ENCODE measurements at regions not wholly inside any gene's neighbourhood (a gene's known extent, or its start where the extent isn't known, plus 50 kb on each side); places are given as distances from the start of the nearest gene placed in this dataset.

DNA sequence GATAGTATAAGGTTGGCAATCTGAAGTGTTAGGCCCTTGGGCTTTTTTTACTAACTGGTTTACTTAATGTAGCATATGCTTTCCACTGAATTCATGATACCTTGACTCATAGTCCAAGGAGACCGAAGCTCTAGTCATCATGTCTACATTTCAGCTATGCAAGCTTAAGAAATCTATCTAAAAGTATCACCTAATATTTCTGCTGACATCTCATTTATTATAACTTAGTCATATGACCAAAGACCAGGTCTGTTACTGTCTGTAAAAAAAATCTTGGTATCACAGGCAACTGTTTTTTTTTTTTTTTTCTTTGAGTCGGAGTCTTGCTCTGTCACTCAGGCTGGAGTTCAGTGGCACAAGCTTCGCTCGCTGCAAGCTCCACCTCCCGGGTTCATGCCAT, 814.0 kb upstream of the NDST4 start:
- no CpG with 5 or more reads among the region's 5 CpGs for WGBS, 2 donors (ENCODE audit: extremely low coverage in 2 of 2, insufficient read length in 2 of 2, insufficient replicate concordance in 1 of 2)

DNA sequence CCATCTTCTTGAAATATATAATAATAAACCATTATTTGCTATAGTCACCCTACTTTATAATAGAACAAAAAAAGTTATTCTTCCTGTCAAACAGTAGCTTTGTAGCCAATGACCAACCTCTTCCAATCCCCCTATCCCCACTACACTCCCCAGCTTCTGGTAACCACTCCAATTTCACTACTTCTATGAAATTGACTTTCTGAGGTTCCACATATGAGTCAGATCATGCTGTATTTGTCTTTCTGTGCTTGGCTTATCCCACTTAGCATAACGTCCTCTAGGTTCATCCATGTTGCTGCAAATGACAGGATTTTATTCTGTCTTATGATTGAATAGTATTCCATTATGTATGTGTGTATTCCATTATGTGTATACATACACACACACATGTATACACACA, 809.7 kb upstream of the NDST4 start:
- H3K9ac ChIP-seq (ENCODE audit: low read depth, low read length, poor library complexity): no peak overlapping the region
- H3K4me2 ChIP-seq (ENCODE audit: insufficient read depth, low read length, poor library complexity, severe bottlenecking): no peak overlapping the region
- no peaks in the 10 kb centered on the region for H3K79me1 ChIP-seq (ENCODE audit: low read depth, low read length)
- H3K4me1 ChIP-seq (ENCODE audit: control insufficient read depth in 2 of 2, insufficient read depth in 1 of 2, low read depth in 1 of 2, low read length in 2 of 2): no peaks in the 10 kb centered on the region
- no peak overlapping the region for H3K14ac ChIP-seq (ENCODE audit: low read length)
- H3K4ac ChIP-seq (ENCODE audit: low read length): no peak overlapping the region
- H2BK5ac ChIP-seq (ENCODE audit: low read length): no peak overlapping the region
- no peak overlapping the region for H2BK12ac ChIP-seq (ENCODE audit: low read length)
- WGBS, 2 donors (ENCODE audit: extremely low coverage in 2 of 2, insufficient read length in 2 of 2, insufficient replicate concordance in 1 of 2): no CpG with 5 or more reads among the region's 1 CpG
- H3K9me3 ChIP-seq (replicated peaks in 1 of 2; ENCODE audit: control insufficient read depth in 2 of 2, insufficient read depth in 1 of 2, low read depth in 1 of 2, low read length in 2 of 2): no peaks in the 10 kb centered on the region
- no peak overlapping the region for H2AK5ac ChIP-seq (ENCODE audit: low read depth, low read length)
- no peak for DNase-seq (ENCODE audit: low spot score)
- no peak overlapping the region for H2BK120ac ChIP-seq (ENCODE audit: low read depth, low read length)
- H3K23ac ChIP-seq (ENCODE audit: low read depth, low read length, poor library complexity): no peak overlapping the region
- no peak overlapping the region for H3K27ac ChIP-seq (replicated peaks; ENCODE audit: low read length)
- no peak overlapping the region for H4K8ac ChIP-seq (ENCODE audit: low read depth, low read length)
- no peak overlapping the region for H2BK15ac ChIP-seq (ENCODE audit: low read length)
- H3K4me3 ChIP-seq (ENCODE audit: low read length in 2 of 2): no peak overlapping the region
- no peaks in the 10 kb centered on the region for H3K27me3 ChIP-seq (ENCODE audit: control insufficient read depth in 3 of 3, insufficient read depth in 3 of 3, low read depth in 1 of 3, low read length in 3 of 3)
- H3K18ac ChIP-seq (ENCODE audit: low read length): no peak overlapping the region
- H2AFZ ChIP-seq (ENCODE audit: low read length): no peak overlapping the region
- no peaks in the 10 kb centered on the region for H3K36me3 ChIP-seq (replicated peaks in 1 of 2; ENCODE audit: control insufficient read depth in 2 of 2, insufficient read depth in 2 of 2, low read length in 2 of 2)
- H4K91ac ChIP-seq (ENCODE audit: low read depth, low read length, poor library complexity): no peak overlapping the region

More for the DNA sequence above, 814.0 kb upstream of the NDST4 start:
- Histone ChIP-seq H3K9ac (ENCODE audit: low read depth, low read length, poor library complexity) (no peak overlapping the region), H3K79me1 (ENCODE audit: low read depth, low read length) (no peaks in the 10 kb centered on the region), H4K91ac (ENCODE audit: low read depth, low read length, poor library complexity) (no peak overlapping the region), H3K27me3 (ENCODE audit: control insufficient read depth in 3 of 3, insufficient read depth in 3 of 3, low read depth in 1 of 3, low read length in 3 of 3) (no peaks in the 10 kb centered on the region), H3K23ac (ENCODE audit: low read depth, low read length, poor library complexity) (no peak overlapping the region), H3K27ac (replicated peaks; ENCODE audit: low read length) (no peak overlapping the region), H3K36me3 (replicated peaks in 1 of 2; ENCODE audit: control insufficient read depth in 2 of 2, insufficient read depth in 2 of 2, low read length in 2 of 2) (no peaks in the 10 kb centered on the region), H3K4ac (ENCODE audit: low read length) (no peak overlapping the region), H3K14ac (ENCODE audit: low read length) (no peak overlapping the region), H3K18ac (ENCODE audit: low read length) (no peak overlapping the region), H4K8ac (ENCODE audit: low read depth, low read length) (no peak overlapping the region), H3K4me2 (ENCODE audit: insufficient read depth, low read length, poor library complexity, severe bottlenecking) (no peak overlapping the region), H2AFZ (ENCODE audit: low read length) (no peak overlapping the region), H3K9me3 (replicated peaks in 1 of 2; ENCODE audit: control insufficient read depth in 2 of 2, insufficient read depth in 1 of 2, low read depth in 1 of 2, low read length in 2 of 2) (no peaks in the 10 kb centered on the region), H2BK12ac (ENCODE audit: low read length) (no peak overlapping the region), H2BK120ac (ENCODE audit: low read depth, low read length) (no peak overlapping the region), H3K4me3 (ENCODE audit: low read length in 2 of 2) (no peak overlapping the region), H2BK5ac (ENCODE audit: low read length) (no peak overlapping the region), H2AK5ac (ENCODE audit: low read depth, low read length) (no peak overlapping the region), H2BK15ac (ENCODE audit: low read length) (no peak overlapping the region), H3K4me1 (ENCODE audit: control insufficient read depth in 2 of 2, insufficient read depth in 1 of 2, low read depth in 1 of 2, low read length in 2 of 2) (no peaks in the 10 kb centered on the region)
- DNase-seq (ENCODE audit: low spot score): no peak

DNA sequence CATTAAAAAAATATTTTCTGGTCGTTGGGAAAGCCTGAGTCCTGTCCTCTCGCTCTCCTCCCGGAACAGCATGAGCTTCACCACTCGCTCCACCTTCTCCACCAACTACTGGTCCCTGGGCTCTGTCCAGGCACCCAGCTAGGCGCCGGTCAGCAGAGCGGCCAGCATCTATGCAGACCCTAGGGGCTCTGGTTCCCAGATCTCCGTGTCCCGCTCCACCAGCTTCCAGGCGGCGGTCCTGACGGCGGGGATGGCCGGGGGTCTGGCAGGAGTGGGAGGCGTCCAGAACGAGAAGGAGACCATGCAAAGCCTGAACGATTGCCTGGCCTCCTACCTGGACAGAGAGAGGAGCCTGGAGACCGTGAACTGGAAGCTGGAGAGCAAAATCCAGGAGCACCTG, 807.2 kb upstream of the NDST4 start:
- Histone ChIP-seq H3K9ac (ENCODE audit: low read depth, low read length, poor library complexity) (no peak overlapping the region), H4K91ac (ENCODE audit: low read depth, low read length, poor library complexity) (no peak overlapping the region), H3K36me3 (replicated peaks in 1 of 2; ENCODE audit: control insufficient read depth in 2 of 2, insufficient read depth in 2 of 2, low read length in 2 of 2) (no peaks in the 10 kb centered on the region), H2BK12ac (ENCODE audit: low read length) (no peak overlapping the region), H3K4me1 (ENCODE audit: control insufficient read depth in 2 of 2, insufficient read depth in 1 of 2, low read depth in 1 of 2, low read length in 2 of 2) (no peaks in the 10 kb centered on the region), H3K27ac (replicated peaks; ENCODE audit: low read length) (no peak overlapping the region), H3K23ac (ENCODE audit: low read depth, low read length, poor library complexity) (no peak overlapping the region), H3K79me1 (ENCODE audit: low read depth, low read length) (no peaks in the 10 kb centered on the region), H3K4ac (ENCODE audit: low read length) (no peak overlapping the region), H3K9me3 (replicated peaks in 1 of 2; ENCODE audit: control insufficient read depth in 2 of 2, insufficient read depth in 1 of 2, low read depth in 1 of 2, low read length in 2 of 2) (no peaks in the 10 kb centered on the region), H2AK5ac (ENCODE audit: low read depth, low read length) (no peak overlapping the region), H2BK120ac (ENCODE audit: low read depth, low read length) (no peak overlapping the region), H3K27me3 (ENCODE audit: control insufficient read depth in 3 of 3, insufficient read depth in 3 of 3, low read depth in 1 of 3, low read length in 3 of 3) (no peaks in the 10 kb centered on the region), H2BK15ac (ENCODE audit: low read length) (no peak overlapping the region), H3K4me3 (ENCODE audit: low read length in 2 of 2) (no peak overlapping the region), H3K14ac (ENCODE audit: low read length) (no peak overlapping the region), H2AFZ (ENCODE audit: low read length) (no peak overlapping the region), H3K18ac (ENCODE audit: low read length) (no peak overlapping the region), H3K4me2 (ENCODE audit: insufficient read depth, low read length, poor library complexity, severe bottlenecking) (no peak overlapping the region), H4K8ac (ENCODE audit: low read depth, low read length) (no peak overlapping the region), H2BK5ac (ENCODE audit: low read length) (no peak overlapping the region)
- no peak for DNase-seq (ENCODE audit: low spot score)
- no CpG with 5 or more reads among the region's 18 CpGs for WGBS, 2 donors (ENCODE audit: extremely low coverage in 2 of 2, insufficient read length in 2 of 2, insufficient replicate concordance in 1 of 2)

DNA sequence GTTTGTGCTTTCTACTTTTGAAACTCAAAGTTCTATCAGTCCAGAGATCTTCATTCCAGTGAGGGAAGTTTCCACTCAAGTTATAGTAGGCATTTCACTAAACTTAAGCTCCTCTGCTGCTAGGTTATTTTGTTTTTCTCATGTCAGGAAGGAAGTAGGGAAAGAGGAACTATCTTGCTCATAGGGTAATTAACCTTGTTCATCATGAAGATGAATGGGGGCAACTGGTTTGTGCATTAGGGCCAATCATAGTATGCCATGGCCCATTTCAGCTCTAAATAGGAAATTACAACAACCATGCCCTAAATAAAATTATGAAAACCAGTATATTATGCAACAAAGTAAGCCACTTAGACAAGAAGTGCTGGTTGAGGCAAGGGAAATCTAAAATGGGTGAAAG, 804.7 kb upstream of the NDST4 start:
- Histone ChIP-seq H3K27me3 (ENCODE audit: control insufficient read depth in 3 of 3, insufficient read depth in 3 of 3, low read depth in 1 of 3, low read length in 3 of 3) (no peaks in the 10 kb centered on the region), H3K9ac (ENCODE audit: low read depth, low read length, poor library complexity) (no peak overlapping the region), H3K4me2 (ENCODE audit: insufficient read depth, low read length, poor library complexity, severe bottlenecking) (no peak overlapping the region), H3K14ac (ENCODE audit: low read length) (no peak overlapping the region), H2AFZ (ENCODE audit: low read length) (no peak overlapping the region), H3K4ac (ENCODE audit: low read length) (no peak overlapping the region), H3K4me1 (ENCODE audit: control insufficient read depth in 2 of 2, insufficient read depth in 1 of 2, low read depth in 1 of 2, low read length in 2 of 2) (no peaks in the 10 kb centered on the region), H4K8ac (ENCODE audit: low read depth, low read length) (no peak overlapping the region), H2BK12ac (ENCODE audit: low read length) (no peak overlapping the region), H3K36me3 (replicated peaks in 1 of 2; ENCODE audit: control insufficient read depth in 2 of 2, insufficient read depth in 2 of 2, low read length in 2 of 2) (no peaks in the 10 kb centered on the region), H2BK120ac (ENCODE audit: low read depth, low read length) (no peak overlapping the region), H3K23ac (ENCODE audit: low read depth, low read length, poor library complexity) (no peak overlapping the region), H3K27ac (replicated peaks; ENCODE audit: low read length) (no peak overlapping the region), H3K9me3 (replicated peaks in 1 of 2; ENCODE audit: control insufficient read depth in 2 of 2, insufficient read depth in 1 of 2, low read depth in 1 of 2, low read length in 2 of 2) (no peaks in the 10 kb centered on the region), H2BK5ac (ENCODE audit: low read length) (no peak overlapping the region), H2BK15ac (ENCODE audit: low read length) (no peak overlapping the region), H3K18ac (ENCODE audit: low read length) (no peak overlapping the region), H2AK5ac (ENCODE audit: low read depth, low read length) (no peak overlapping the region), H3K4me3 (ENCODE audit: low read length in 2 of 2) (no peak overlapping the region), H3K79me1 (ENCODE audit: low read depth, low read length) (no peaks in the 10 kb centered on the region), H4K91ac (ENCODE audit: low read depth, low read length, poor library complexity) (no peak overlapping the region)
- DNase-seq (ENCODE audit: low spot score): no peak

Data from neuronal stem cell (in vitro differentiated cells).